GM19467 (cell line): ENCODE measurements at regions not wholly inside any gene's neighbourhood (a gene's known extent, or its start where the extent isn't known, plus 50 kb on each side); places are given as distances from the start of the nearest gene placed in this dataset.

Experiments
- ATAC-seq: cut with Tn5 transposase; IDR thresholded peaks from one replicate; pipeline ENCODE4 v1.9.1; 2021; ENCODE audit warnings: mild to moderate bottlenecking, moderate library complexity; ENCODE audit not compliant: unreplicated experiment

GRCh38 chr4:34766935-34767334 is 1477.4 kb downstream of the ARAP2 start:
- no peak for ATAC-seq

DNA sequence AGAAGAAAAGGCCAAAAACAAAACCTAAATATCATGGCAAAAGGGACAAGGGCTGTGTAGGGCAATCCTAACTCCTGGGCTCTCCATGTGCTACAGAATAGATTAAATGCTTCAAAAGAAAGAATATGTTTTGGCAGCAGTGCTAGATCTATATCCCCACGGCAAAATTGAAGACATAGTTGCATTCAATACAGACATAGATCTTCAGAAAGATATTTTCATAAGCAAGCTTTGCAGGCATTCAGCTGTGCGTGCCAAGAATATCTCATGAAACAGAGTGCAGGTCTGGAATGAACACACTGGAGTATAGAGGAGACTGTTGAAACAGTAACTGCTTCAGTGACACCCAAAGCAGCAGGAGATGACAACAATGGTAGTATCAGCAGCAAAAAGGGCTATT is 1476.9 kb downstream of the ARAP2 start:
- no peak for ATAC-seq

GRCh38 chr4:34771632-34772031 is 1472.7 kb downstream of the ARAP2 start:
- no peak for ATAC-seq

DNA sequence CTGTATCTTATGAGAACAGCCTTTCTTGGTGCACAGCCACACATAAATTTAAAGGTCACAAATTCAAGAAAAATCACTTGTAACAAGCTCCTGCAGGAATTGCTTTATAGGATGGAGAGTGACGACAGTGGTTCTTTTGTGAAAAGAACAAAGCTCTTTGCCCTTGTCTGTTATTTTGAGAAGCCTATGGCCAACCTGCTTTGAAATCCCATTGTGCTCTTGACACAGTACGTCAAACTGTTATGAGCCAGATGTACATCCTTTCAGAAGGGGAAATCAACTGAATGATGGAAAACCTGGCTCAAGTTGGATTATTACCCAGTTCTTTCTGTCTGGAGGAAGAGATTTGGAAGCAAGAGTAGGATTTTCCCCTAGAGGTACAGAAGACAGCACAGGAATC is 1454.2 kb downstream of the ARAP2 start:
- ATAC-seq: no peak

DNA sequence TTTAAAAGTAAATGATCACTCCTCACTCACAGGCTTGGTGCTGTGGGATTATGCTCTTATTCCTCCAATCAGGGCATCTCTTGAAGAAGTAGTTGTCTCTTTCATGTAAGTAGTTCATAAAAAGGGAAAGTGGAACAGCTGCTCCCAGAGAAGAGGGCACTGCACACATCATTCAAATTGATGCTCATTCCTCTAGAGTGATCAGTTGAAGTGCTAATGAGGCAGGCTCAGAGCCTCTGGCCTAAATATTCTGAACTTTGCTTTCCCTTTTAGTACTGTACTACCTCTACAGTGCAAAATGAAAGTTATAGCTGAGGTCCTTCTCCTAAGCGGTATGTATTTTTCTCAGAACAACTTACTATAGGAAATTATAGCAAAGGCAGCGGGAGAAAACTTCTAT is 1453.1 kb downstream of the ARAP2 start:
- ATAC-seq: no peak

DNA sequence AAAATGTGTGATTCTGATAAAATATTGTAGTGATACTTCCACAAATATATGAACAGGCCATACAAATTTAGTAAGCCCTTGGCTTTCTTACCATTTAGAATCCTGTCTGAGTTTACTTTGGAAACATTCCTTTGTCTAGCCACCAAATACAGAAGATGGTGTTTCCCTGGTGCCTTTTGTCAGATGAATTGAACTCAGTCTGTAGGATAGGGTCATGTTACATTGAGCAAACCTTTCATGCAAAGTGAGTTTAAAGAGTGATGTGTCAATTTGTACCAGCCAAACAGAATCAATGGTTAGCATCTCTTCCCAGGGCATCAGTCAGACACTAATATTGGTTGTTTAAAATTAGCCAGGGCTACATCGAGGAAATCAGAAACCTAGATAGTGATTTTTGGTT is 1443.4 kb downstream of the ARAP2 start:
- ATAC-seq: no peak

GRCh38 chr4:34814266-34814665 is 1430.0 kb downstream of the ARAP2 start:
- no peak for ATAC-seq

DNA sequence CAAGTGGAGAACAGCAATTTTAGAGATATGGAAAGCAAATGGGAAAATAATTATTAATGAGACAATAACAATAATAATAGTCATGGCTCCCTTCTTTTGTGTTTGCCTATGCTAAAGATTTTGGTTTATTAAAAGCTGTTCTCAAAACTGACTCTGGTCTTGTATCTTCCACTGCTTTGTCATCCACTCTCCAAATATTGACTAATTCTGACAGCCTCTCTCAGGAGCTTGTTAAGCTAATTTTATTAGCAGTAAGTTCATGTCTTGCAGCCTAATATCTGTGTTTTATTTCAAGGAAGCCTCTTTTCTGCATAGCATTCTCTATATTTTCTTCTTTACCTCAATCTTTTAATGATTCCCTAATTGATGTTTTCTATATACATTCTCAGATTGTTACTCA is 1419.8 kb downstream of the ARAP2 start:
- ATAC-seq: no peak

GRCh38 chr4:34826660-34827059 is 1417.7 kb downstream of the ARAP2 start:
- ATAC-seq: no peak

DNA sequence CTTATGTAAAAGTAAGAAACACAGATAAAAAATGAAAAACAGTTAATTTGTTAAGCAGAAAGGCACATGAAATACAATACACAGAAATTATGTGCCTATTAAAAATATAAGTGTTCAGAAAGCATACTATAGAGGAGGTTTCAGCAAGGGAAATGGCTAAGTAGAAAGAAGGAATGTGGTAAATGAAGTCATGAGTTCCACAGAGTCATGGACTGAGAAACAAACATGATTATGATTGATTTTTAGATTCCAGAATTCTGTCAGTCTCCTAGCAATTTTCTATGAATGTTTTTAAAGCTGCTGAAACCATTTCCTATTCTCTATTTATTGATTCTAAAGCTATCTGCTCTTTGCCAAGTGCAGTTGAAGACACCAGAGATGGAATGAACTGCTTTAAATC is 1398.4 kb downstream of the ARAP2 start:
- no peak for ATAC-seq

GRCh38 chr4:34850421-34850820 is 1393.9 kb downstream of the ARAP2 start:
- no peak for ATAC-seq

DNA sequence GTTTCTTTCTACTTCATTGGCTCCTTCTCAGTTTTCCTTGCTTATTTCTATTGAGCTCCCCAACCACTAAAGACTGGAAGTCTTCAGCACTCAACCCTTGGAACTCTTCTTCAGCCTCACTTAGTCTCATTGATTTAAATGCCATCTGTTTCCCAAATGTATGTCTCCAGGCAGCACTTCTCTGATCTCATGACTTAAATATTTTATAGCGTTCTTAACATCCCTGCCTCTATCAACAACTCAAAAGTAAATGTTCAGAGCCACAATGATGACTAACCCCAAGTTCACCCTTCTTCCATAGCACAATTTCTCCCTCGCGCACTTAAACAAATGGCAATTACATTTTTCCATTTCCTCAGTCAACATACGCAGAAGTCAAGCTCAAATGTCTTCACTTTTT is 1393.3 kb downstream of the ARAP2 start:
- ATAC-seq: no peak

- no peak for ATAC-seq
Observed at GRCh38 chr4:34851411-34851810, 1392.9 kb downstream of the ARAP2 start.

- no peak for ATAC-seq
Observed at GRCh38 chr4:34854451-34854850, 1389.9 kb downstream of the ARAP2 start.

DNA sequence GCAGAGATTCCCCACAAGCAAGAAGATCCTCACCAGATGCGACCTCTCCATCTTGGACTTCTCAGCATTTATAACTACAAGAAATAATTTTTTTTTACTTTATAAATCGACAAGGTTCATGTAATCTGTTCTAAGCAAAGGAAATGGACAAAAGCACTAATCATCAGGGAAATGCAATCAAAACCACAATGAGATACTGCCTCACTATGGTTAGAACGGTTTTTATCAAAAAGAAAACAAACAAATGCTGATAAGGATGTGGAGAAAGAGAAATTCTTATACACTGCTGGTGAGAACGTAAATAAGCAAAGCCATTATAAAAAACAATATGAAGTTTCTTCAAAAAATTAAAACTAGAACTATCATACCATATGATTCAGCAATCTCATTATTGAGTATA is 1382.6 kb downstream of the ARAP2 start:
- no peak for ATAC-seq

DNA sequence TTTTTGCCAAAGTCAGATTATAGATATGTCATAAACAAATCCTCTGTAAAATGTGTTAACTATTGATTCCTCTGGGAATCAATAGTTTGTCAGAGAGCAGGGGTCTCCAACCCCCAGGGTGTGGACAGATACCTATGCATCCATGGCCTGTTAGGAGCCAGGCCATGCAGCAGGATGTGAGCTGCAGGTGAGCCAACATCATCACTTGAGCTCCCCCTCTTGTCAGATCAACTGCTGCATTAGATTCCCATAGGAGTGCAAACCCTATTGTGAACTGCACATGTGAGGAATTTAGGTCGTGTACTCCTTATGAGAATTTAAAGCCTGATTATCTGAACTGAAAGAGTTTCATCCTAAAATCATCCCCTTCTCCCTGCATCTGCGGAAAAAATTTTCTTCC is 1365.4 kb downstream of the ARAP2 start:
- no peak for ATAC-seq

- ATAC-seq: no peak
Observed at GRCh38 chr4:34880246-34880645, 1364.1 kb downstream of the ARAP2 start.

DNA sequence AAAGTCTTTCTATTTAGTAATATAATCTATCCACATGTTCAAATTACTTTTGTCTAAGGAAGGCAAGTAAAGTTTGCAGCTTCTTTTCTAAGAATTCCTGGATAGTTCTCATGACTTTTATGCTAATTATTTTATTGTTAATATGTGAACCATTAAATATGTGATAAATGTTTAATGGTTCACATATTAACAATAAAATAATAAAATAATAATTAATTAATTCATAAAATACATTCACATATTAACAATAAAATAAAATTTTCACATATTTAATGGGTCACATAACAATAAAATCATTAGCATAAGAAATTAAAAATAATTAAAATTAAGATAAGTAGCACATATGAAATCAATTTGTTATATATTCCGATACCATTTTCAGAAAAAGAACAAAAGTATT is 1352.4 kb downstream of the ARAP2 start:
- ATAC-seq: no peak

DNA sequence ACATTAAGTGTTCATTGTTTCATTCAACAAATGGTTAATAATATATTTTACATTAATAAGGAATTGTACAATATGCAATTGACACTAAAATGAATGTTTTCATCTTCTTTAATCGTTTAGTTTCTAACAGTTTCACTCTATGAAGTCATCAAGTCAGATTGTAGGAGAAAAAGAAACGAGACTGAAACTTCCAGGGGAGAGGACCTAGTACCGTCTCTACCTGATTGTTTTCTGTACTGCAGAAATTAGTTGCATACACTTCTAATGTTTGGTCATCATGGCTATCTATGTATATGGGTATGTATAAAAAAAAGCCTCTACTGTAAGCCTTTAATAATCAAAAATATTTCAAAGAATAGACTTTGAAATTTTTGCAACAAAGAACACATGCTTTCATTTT is 1350.9 kb downstream of the ARAP2 start:
- no peak for ATAC-seq

DNA sequence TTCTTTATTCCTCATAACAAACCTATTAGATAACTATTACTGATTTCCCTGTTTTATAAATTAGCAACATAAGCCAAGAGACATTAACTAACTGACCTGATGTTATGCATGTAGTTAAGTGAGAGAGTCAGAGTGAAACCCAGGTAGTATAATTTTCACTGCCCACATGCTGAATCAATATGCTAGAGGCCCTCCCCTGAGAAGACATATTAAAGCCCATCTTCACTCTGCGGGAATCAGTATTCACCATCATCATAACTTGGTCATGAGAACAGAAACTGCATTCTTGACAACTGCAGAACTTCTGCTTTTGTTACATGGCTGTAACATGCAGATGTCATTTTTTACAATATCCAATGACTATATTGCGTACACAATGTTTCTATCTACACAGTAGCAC is 1324.3 kb downstream of the ARAP2 start:
- no peak for ATAC-seq

DNA sequence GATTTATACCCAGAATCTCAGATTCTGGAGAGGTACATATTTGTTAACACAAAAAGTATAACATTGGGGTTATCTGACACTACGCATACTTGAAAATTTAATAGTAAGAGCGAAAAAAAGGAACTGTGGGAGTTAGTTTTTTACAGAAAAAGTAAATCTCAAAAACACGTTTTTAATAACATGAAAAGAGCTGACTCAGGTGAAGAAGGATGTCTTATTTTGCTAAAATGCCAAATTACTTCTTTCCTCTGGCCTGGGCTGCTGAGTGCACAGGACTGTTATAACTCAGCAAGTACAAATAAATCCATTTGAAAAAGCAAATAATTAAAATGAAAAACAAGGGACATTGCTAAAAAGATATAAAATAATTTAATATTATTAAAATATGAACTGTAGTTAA is 1322.9 kb downstream of the ARAP2 start:
- ATAC-seq: no peak

- no peak for ATAC-seq
Observed at GRCh38 chr4:34922325-34922724, 1322.0 kb downstream of the ARAP2 start.

GRCh38 chr4:34932591-34932990 is 1311.7 kb downstream of the ARAP2 start:
- no peak for ATAC-seq

- no peak for ATAC-seq
Observed at GRCh38 chr4:34935739-34936138, 1308.6 kb downstream of the ARAP2 start.
